GM19468 (cell line): ENCODE measurements at regions not wholly inside any gene's neighbourhood (a gene's known extent, or its start where the extent isn't known, plus 50 kb on each side); places are given as distances from the start of the nearest gene placed in this dataset.
"Not testable (repeated sequence)": the region's sequence is repeated elsewhere in the genome, so short reads cannot be mapped to it uniquely, and the experiment has no call there.

Experiments
- ATAC-seq: cut with Tn5 transposase; IDR thresholded peaks from one replicate; pipeline ENCODE4 v1.9.1; 2021; ENCODE audit warnings: mild to moderate bottlenecking, moderate library complexity, moderate number of reproducible peaks; ENCODE audit not compliant: unreplicated experiment; ENCODE audit errors: extremely low read depth

DNA sequence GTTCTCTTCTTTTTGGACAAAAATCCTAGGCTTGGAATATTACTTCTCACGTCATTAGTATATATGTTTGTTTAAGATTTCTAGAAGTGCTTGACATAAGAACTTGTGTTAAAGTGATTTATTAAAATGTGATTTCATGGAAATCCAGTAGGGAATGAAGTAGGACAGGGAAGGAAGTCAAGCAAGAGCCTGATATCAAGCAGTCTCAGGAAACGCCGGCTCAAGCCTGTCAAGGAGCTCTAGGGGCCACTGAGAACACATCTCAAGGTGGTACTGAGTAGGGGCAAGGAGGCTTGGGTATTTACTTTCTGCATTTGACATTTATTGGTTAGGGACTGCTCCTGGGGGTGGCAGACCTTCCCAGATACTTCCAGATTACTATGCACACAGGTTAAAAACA, 920.9 kb upstream of the GJE1 start:
- ATAC-seq = no peak

DNA sequence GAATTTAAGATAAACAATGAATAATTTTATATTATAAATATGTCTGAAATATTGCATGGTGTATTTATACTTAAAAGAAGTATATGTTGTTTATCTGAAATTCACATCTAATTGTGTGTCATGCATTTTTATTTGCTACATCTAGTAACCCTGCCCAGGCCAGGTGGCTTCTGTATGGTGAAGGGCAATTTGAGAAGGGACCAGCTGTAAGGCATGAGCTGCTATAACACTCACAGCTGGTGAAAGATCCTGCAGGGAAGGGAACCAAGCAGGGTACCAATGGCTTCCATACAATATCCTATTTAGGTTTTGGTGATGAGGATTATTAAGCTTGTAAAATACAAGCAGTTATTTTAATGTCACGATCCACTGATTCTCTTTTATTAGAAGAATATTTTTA, 921.8 kb upstream of the GJE1 start:
- no peak for ATAC-seq

DNA sequence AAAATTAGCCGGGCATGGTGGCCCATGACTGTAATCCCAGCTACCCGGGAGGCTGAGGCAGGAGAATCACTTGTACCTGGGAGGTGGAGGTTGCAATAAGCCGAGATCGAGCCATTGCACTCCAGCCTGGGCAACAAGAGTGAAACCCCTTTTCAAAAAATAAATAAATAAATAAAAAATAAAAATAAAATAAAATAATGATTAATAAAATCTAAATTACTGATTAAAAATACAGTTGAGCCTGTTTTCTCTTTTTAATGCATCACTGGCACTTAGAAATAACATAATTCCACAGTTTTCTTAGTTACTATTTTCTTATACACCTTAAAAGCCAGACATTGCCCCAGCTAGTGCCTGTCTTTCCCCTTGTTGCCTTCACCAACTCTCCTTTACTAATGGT, 922.8 kb upstream of the GJE1 start:
- ATAC-seq = no peak

DNA sequence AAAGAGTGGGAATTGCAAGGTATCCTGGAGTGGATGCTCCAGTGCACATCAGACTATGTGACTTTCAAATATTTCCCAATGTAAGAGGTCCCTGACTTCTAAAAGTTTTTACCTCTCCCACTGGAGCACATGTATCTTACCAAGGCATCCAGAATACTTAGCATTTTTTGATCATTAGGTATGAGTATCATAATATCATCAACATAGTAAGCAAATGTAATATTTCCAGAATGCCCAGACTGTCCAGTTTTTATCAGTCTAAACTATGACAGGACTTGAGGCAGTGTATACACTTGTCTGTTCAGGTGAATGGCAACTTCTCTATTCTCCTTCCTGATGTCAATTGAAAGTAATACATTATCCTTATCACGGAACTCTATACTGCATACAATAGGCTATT, 924.6 kb upstream of the GJE1 start:
- ATAC-seq = no peak

DNA sequence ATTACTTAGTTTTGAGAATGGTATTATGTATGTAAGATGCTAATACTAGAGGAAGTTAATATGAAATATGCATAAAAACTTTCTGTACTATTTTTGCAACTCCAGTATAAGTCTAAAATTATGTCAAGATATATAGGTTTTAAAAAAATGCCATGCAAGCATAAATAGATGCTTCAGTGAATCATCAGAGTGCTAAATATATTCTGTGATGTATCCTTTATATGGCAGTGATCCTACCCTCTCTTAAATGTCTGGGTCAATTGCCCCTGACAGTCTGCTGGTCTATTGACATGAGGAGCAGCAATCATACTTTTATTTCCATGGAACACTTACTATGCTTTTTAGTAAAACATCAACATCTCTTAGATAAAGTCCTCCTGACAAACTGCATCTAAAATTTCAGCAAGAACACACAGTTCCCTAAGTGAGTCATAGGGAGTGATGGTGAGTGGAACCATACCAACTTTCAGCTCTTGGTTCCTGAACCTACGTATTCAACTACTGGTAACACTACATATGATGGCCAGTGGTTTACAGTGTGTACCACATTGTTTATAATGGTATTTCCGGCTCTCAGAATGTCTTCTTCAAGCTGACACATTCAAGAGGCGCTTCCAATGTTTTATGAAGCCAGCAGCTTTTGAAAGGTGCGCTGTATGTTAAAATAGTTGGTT, 928.7 kb upstream of the GJE1 start:
- no peak for ATAC-seq

DNA sequence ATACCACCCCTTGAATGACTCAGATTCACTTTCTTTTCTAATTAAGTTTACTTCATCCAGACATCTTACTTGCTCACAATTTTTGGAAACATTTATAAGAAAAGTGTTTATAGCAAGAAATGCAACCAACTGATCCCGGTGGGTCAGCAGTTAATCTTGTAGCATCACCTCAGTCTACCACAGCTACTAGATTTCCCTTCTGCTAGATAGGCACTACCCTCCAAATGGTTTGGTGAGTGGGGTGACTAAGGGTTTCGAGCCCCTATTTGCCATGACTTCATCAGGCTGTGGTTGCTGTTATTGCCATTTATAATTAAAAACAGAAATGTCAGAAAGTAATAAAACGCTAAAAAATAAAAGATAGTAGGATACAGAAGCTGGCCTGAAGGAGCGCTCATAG, 930.1 kb upstream of the GJE1 start:
- no peak for ATAC-seq

DNA sequence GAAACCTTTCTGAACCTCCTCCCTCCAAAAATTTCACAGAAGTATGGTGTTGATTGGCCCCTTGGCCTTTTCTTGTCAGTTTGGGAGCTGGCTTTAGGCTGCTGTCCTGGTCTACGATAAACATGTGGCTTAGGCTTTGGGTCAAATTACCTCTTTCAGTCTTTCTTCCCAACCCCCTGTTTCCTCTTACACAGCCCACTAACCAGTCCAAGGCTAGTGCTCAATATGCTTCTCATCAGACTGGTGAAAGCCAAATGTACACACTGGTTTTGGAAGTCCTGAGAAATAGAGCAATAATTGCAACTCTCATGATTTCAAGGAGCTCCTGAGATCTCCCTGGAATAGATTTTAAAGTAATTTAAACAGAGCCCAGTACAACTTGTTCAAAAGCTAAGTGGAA, 933.7 kb upstream of the GJE1 start:
- no peak for ATAC-seq

DNA sequence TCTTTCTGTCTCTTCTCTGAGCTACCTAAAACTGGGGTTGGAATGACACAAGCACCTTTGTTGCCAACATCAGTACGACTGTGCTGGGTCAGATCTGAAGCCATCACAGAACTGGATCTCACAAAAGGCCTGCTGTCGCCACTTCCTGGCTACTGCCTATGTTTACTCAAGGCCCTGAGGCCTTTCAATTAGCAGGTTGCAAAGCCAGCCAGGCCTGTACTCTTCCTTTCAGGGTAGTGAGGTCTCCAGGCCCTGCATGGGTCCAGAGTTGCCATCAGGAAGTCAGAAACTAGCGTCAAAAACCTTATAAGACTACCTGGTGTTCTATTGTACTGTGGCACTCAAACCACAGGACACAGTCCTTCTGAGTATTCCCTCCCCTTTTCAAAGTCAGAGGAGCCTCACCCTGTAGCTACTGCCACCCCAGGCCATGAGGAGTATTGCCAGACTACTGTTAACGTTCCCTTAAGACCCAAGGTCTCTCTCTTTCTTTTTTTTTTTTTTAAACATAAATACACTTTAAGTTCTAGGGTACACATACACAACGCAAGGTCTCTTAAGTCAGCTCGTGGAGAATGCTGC, 937.4 kb upstream of the GJE1 start:
- no peak for ATAC-seq

DNA sequence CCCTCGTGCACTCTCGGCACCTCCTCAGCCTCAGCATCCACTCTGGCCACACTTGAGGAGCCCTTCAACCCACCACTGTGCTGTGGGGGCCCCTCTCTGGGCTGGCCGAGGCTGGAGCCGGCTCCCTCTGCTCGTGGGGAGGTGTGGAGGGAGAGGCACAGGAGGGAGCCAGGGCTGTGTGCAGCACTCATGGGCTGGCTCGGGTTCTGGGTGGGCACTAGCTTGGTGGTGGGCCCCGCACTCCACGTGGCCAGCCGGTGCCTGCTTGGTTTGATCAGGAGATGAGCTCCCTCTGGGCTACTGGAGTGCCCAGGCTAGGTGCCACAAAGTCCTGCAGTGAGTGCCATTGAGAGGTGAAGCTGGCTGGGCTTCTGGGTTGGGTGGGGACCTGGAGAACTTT, 949.4 kb upstream of the GJE1 start:
- ATAC-seq = no peak

DNA sequence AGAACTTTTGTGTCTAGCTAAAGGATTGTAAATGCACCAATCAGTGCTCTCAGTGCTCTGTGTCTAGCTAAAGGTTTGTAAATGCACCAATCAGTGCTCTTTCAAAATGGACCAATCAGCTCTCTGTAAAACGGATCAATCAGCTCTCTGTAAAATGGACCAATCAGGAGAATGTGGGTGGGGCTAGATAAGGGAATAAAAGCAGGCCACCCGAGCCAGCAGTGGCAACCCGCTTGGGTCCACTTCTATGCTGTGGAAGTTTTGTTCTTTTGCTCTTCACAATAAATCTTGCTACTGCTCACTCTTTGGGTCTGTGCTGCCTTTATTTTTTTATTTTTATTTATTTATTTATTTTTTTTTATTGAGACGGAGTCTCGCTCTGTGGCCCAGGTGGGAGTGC, 957.3 kb upstream of the GJE1 start:
- not testable (repeated sequence) for ATAC-seq

DNA sequence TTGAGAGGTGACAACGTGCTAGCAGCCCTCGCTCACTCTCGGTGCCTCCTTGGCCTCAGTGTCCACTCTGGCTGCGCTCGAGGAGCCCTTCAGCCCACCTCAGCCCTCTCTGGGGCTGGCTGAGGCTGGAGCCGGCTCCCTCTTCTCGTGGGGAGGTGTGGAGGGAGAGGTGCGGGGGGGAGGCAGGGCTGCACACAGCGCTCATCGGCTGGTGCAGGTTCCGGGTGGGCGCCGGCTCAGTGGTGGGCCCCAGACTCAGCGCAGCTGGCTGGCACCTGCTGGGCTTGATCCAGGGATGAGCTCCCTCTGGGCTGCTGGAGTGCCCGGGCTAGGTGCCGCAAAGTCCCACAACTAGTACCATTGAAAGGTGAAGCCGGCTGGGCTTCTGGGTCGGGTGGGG, 957.8 kb upstream of the GJE1 start:
- no peak for ATAC-seq

DNA sequence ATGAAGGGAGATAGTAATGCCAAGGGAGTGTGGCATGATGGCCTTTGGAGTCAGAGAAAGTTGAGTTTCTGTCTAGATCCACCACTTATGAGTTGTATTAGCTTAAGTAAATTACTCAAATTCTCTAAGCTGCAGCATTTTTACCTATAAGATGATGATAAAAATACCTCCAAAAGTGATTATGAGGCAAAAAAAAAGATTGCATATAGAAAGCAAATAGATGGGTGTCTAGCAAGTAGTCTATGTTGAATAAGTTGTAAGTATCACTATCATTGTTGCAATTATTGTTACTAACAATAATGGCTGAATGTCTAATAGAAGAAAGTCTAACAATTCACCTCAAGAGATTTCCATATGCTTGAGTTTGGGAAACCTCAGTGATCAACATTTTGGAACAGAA, 959.2 kb upstream of the GJE1 start:
- ATAC-seq = no peak

DNA sequence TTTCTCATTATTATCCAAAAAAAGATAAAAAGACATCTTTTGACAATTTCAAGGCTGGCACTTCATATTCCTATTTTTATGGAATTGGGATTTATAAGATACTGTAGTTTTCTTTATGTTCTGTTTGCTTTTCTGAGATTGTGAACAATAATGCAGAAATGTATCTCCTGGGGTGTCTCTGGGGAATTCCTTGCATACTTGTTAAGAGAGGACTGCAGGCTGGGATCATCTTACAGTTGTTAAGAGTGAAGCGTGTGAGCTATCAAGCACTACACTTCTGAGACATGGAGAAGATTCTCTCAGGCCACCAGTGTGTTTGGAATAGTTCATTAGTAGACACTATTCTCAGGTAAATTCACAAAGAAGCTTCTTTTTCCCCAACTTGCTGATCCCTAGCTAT, 963.3 kb upstream of the GJE1 start:
- ATAC-seq = no peak

DNA sequence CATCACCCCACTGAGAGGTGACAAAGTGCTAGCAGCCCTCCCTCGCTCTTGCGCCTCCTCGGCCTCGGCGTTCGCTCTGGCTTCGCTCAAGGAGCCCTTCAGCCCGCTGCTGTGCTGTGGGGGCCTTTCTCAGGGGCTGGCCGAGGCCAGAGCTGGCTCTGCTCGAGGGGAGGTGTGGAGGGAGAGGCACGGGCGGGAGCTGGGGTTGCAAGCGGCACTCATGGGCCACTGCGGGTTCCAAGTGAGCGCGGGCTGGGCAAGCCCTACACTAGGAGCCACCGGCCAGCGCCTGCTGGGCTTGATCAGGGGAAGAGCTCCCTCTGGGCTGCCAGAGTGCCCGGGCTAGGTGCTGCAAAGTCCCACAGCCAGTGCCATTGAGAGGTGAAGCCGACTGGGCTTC, 964.8 kb upstream of the GJE1 start:
- no peak for ATAC-seq

DNA sequence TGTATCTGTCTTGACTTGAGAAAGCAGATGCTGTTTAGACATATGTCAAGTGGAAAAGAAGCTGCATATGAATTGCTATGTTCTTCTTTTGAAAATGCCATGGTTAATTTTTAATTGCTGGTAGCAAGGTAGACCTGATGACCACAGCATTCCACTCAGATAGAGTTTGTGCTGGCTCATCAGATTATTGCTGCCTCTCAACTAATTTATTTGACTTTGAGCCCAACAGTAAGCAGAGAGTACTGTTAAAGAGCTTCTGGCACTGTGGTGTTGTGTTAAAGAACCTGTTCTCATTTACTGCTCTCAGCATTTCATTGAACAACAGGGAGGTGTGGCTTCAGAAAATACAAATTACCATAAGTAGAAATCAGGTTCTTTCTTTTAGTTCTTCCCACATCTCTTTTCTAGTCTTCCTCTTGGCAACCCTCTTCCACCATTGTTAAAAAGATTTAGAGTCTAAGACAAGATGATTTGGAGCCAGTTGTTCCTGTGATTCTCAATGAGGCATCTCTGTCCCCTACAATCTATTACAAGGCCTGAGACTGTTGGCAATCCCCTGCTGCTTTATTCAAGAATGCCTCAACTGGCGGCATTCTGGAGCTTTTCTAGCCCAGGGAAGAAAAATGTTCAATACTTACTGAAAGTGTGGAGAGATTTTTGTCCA, 967.6 kb upstream of the GJE1 start:
- no peak for ATAC-seq

DNA sequence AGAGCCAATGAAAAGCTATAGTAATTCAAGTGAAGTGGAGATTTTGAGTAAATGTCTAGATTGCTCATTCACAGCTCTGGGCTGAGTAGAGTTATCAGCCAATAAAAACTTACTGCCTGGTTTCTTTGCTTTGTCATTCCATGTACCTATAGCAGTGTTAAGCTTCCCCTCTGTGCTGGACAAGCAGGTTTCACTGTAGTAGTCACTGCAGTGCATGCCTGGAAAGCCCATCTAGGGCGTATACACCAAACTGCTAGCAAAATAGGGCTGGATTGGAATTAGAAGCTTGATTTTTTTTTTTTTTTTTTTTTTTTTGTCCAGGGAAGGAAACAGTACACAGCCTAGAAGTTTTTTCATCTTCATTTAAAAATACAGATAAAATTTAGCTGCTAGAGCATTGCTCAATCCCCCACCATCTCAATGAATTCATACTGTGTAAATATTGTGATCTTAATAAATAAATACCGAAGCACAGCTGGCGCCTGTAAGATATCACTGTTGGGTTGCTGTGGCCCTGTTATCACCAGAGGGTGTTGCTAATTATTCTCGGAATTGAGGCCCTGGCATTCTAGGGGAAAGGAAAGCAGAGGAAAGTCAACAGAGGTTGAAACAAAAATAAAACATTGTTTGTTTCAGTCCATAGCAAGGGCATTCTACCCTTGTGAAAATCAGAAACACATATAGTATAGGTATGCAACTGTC, 968.5 kb upstream of the GJE1 start:
- ATAC-seq = no peak

DNA sequence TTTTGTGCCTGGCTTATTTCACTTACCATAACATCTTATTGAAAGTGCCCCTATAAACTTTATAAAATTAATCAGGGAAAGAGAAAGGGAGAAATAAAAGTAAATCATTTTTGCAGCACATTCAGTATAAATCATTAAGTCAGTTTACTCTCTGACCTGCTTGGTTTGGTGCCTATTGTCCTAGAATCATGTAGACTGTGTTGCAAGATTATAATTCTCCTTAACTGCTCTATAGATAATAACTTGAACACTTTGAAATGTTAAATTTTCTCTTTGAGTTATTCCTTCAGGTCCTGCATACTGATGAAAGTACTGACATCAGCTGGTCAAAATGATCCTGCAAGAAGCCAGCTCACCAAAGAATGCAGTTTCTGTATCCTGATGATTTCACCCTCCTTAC, 969.6 kb upstream of the GJE1 start:
- ATAC-seq = no peak

DNA sequence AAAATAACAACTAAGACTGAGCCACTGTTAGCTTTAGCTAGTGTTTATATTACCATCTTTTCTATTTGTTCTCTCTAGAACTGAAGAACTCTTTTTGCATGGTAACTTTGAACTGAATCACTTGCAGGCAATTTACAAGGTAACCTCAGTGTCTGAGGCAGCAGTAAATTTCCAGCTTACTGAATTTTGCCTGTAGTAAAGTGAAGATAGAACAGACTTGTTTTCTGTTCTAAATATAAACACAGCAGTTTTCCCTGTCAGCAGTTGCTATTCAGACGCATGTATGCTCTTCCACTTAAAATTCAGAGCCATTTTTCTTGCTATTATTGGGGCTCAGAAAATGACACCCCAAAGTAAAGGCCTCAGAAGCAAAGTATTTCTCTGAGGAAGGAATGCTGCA, 974.0 kb upstream of the GJE1 start:
- ATAC-seq = no peak

DNA sequence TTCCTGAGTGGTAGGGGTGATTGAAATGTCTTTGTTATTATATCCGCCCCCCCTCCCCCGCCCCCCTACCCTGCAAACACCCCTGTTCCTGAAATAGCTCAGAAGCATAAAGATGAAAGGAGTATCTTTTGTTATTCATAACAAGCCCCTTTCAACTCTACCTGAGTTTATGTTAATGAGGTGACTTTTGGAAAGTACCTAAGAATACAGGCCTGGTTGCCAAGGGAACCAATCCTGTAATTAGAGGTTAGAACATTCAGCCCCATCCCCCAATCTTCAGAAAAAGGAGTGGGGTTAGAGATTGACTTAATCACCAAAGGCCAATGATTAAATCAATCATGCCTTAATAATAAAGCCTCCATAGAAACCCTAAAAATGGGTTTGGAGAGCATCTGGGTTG, 979.2 kb upstream of the GJE1 start:
- ATAC-seq = no peak

DNA sequence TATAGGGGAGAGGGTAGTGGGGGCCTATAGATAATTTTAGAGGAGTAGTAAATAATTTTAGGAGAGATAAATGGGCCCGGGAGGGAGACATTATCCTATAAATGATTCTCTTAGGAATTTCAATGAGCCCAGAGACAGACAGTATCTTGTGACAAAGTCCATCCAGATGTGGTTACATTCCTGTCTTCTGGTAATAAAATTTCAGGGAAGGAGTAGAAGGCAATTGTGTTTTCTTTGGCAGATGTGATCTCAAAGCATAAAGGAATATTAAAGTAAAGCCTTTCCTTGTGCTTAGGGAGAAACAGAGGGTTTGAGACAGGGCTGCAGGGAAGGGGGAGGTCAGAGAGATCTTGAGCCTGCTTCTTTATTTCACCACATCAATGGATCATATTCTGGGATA, 979.8 kb upstream of the GJE1 start:
- ATAC-seq = no peak

DNA sequence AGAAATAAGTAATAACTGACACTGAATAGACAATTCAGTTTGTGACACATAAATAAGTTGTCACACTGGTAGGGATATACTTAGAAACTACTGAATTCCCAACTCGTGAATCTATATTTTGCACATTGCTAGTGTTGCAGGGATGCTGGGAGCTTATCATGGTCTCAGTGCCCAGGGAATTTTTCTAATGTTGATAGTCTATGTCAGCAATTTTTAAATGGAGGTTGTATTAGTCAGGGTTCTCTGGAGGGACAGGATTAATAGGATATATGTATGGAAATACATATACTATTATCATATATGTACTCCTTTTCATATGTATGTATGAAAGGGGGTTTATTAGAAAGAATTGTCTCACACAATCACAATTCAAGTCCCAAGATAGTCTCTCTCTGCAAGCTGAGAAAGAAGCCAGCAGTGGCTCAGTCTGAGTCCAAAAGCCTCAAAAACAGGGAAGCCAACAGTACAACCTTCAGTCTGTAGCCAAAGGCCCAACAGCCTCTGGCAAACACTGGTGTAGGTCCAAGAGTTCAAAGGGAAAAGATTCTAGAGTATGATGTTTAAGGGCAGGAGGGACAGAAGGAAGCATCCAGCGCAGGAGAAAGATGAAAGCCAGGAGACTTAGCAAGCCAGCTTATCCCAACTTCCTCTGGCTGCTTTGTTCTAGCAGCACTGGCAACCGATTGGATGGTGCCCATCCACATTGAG, 980.9 kb upstream of the GJE1 start:
- no peak for ATAC-seq
